HG03175 (cell line): ENCODE measurements at regions not wholly inside any gene's neighbourhood (a gene's known extent, or its start where the extent isn't known, plus 50 kb on each side); places are given as distances from the start of the nearest gene placed in this dataset.

Source experiments
- ATAC-seq: cut with Tn5 transposase; IDR thresholded peaks from one replicate; pipeline ENCODE4 v1.9.1; 2021; ENCODE audit warnings: mild to moderate bottlenecking, moderate library complexity; ENCODE audit not compliant: unreplicated experiment

DNA sequence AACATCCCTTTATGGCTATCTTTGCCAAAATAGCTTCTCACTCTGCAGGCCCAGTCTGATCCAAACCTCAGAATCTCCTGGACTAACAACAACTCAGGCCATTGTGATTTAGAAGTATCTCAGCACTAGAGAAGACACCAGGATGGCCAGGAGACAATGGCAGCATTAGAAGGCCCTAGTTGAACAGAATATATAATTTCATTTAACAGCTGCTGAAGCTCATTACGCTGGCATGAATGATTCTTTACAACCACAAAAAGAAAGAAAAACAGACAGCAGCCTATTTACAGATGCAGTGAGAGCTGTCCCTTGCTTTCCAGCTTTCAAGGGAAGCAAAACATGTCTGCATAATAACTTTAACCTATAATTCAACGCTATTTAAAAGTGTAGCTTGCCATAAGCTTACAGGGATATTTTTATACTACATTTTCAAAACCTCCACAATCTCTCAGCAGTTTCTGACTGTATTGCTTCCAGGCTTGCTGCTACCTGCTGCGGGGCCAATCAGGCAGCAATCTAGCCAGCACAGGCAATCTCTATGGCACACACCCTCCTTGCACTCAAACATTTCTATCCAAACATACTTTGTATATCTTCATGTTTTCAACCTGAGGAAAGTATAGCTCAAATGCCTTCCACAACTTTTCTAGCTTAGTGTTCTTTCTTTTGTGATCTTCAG, 107.3 kb downstream of the OGFRL1 start:
- ATAC-seq = no peak

GRCh38 chr6:71396410-71396801, 107.8 kb downstream of the OGFRL1 start:
- ATAC-seq = peak; percentile 84

GRCh38 chr6:71399279-71399678, 110.7 kb downstream of the OGFRL1 start:
- ATAC-seq = no peak

DNA sequence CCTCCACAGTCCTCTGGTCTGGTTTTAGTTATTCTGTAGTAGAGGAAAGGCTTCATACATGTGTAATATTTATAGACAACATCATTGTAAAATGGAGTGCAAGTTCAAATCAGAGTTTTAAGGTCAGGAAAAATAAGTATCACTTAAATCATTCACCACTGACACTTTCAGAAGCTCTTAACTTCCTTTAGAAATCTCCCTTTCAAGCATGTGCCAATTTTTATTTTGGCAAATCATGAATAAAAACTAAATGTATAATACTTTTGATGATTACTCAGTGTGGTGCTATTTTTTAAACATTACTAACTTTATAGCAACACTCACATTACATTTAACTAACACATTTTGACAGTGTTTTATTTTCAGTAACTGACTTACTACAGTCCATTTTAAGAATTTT, 112.2 kb downstream of the OGFRL1 start:
- ATAC-seq = no peak

- no peak for ATAC-seq
Measured at GRCh38 chr6:71402096-71402495, 113.5 kb downstream of the OGFRL1 start.

DNA sequence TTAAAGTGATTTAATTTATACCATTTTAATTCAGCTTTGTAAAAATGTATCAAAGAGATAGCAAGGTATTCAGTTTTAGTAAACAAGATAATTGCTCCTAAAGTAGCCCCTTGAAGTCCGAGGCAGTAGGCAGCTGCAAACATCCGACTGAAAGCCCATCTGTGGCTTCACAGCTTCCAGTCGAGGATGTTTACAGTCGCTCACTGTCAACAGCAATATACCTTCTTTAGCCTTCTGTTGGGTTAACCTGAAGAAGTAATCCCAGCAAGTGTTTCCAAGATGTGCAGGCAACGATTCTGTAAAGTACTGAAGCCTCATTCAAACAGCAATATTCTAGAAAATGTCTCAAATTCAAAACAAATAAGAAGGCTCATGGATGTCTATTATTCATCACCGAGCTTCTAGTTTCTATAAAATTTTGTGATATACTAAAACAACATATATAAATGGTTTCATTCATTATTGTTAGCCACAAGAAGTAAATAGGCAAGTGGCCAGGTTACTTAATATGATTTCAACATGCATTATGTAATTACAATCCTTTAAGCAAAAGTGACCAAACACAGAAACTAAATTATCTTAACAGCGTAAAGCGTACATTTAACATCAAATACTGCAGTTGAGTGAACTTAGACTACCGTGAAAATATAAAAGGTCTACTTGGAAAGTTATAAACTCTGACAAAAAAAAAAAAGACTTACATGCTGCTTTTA, 115.0 kb downstream of the OGFRL1 start:
- ATAC-seq = no peak

- ATAC-seq = no peak
Measured at GRCh38 chr6:71404145-71404966, 115.7 kb downstream of the OGFRL1 start.

GRCh38 chr6:71404967-71405278, 116.3 kb downstream of the OGFRL1 start:
- no peak for ATAC-seq

- no peak for ATAC-seq
Measured at GRCh38 chr6:71405416-71405815, 116.8 kb downstream of the OGFRL1 start.

DNA sequence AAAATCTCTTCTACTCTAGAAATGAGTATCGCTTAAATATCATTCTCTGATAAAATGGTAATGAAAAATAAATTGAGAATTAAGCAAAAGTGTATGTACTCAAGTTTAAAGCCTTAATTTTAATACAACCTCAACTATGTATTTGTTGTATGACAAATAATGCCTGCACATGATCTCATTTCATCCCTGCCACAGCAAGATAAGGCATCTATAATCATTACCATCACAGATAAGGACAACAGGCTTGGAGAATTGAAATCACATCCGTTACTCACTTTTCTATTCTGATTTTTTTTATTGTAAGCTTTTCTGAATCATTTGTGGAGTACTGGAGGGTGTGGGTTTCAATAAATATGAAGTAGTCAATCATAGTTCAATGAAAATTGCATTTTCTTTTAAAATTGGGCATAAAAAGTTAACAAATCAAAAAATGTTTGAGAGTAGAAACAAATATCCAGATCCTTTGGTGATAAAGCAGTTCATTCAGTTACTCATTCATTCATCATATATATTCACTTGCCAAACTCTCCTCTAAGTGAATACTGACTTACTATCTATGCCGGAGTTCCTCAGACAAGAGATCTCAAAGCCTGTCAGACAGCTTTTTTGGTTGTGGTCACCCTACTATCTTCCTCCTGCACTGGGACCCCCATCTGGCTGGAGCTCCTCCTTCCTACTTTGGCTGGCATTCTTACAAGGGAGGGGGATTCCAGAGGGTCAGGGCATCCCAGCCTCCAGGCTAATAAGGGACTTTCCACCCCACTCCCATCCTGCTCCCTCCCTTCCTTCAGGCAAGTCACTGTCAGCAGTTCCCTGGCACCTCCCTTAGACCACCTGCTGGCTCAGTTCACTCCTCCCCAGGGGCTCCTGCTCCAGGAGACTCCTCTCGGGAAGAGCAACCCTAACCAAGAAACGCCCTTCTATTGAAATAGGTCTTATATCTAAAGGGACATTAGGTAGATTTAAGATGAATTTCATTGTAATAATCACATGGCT, 118.6 kb downstream of the OGFRL1 start:
- no peak for ATAC-seq

- no peak for ATAC-seq
Measured at GRCh38 chr6:71408787-71409723, 120.4 kb downstream of the OGFRL1 start.

DNA sequence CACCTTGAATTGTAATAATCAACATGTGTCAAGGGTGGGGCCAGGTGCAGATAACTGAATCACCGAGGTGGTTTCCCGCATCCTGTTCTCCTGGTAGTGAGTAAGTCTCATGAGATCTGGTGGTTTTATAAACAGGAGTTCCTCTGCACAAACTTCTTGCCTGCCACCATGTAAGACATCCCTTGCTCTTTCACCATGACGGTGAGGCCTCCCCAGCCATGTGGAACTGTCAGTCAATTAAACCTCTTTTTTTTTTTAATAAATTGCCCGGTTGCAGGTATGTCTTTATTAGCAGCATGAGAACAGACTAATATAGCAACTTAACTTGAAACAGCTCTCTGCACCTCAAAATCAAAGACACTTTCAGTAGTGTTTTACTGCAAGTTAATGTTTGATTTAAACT, 121.6 kb downstream of the OGFRL1 start:
- ATAC-seq = peak; percentile 38

DNA sequence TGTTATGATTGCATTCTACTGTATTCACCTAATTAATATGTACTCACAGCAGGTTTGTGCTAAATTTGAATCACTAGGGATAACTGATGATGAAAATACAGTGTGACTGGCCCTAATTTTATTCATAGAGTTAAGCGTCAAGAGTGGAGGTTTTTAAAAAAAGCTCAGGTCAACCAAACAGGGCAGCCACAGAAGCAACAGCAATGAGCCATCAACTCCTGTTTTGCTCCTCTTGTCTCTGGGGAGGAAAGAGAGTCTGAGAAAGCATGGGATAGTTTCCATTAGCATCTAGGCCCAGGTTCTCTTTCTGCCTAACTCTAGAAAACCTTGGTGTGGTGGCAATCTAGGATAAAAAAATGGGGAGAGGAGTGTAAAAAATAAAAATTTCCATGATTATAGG, 122.1 kb downstream of the OGFRL1 start:
- no peak for ATAC-seq

DNA sequence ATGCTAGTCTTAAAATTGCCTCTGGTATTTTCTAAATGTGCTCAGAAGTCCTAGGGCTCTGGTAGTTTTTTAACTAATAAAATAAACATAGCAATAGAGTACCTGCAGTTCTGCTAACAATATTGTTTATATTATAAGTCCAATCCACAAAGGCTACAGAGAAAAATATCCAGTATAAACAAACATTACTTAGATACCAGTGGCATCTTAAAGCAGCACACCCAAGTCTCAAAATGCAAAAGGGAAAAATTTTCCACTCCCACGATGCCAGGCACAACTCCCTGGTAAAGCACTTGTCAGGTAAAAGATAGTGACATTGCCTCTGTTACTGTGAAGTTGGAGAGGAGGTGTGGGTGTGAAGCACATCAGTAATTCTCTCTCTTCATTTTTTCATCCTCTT, 123.3 kb downstream of the OGFRL1 start:
- ATAC-seq = no peak

GRCh38 chr6:71412559-71413140, 124.0 kb downstream of the OGFRL1 start:
- no peak for ATAC-seq

GRCh38 chr6:71414486-71414885, 125.9 kb downstream of the OGFRL1 start:
- no peak for ATAC-seq

- ATAC-seq = no peak
Measured at GRCh38 chr6:71419217-71420094, 130.8 kb downstream of the OGFRL1 start.

- peak; percentile 38 for ATAC-seq
Measured at GRCh38 chr6:71420095-71420692, 131.6 kb downstream of the OGFRL1 start.
